Smooth muscle cell (in vitro differentiated cells): ENCODE measurements at regions not wholly inside any gene's neighbourhood (a gene's known extent, or its start where the extent isn't known, plus 50 kb on each side); places are given as distances from the start of the nearest gene placed in this dataset.
A peak's percentile ranks its signal among the peaks of the same experiment; 100 is the strongest.

Experiments
- DNase-seq: peaks from one replicate; lab custom pipeline; 2025; ENCODE audit not compliant: unreplicated experiment; lab: John Stamatoyannopoulos, UW
- H2AFZ ChIP-seq: fragments of 200-600 bp; sonication (generic); 2 replicates; pipeline ENCODE4 v1.6.0; 2016; ENCODE audit warnings: antibody characterized with exemption, low read depth, mild to moderate bottlenecking
- H3F3A ChIP-seq: fragments of 200-600 bp; sonication (generic); 2 replicates; pipeline ENCODE4 v1.6.0; 2017; ENCODE audit warnings: antibody characterized with exemption, low read depth
- H3K27ac ChIP-seq: fragments of 200-600 bp; sonication (generic); 2 replicates; pipeline ENCODE4 v1.5.1; 2016; ENCODE audit warnings: low read depth, mild to moderate bottlenecking
- H3K27me3 ChIP-seq: fragments of 200-600 bp; sonication (generic); 2 replicates; pipeline ENCODE4 v1.6.1; 2016; ENCODE audit warnings: low read depth, mild to moderate bottlenecking
- H3K36me3 ChIP-seq: fragments of 200-600 bp; sonication (generic); 2 replicates; pipeline ENCODE4 v1.5.1; 2016; ENCODE audit warnings: low read depth
- H3K4me1 ChIP-seq: fragments of 200-600 bp; sonication (generic); 2 replicates; pipeline ENCODE4 v1.5.1; 2016; ENCODE audit warnings: low read depth
- H3K4me2 ChIP-seq: fragments of 200-600 bp; sonication (generic); 2 replicates; pipeline ENCODE4 v1.6.0; 2016; ENCODE audit warnings: mild to moderate bottlenecking
- H3K4me3 ChIP-seq: fragments of 200-600 bp; sonication (generic); 2 replicates; pipeline ENCODE4 v1.5.1; 2016; ENCODE audit warnings: mild to moderate bottlenecking
- H3K79me2 ChIP-seq: fragments of 200-600 bp; sonication (generic); 2 replicates; pipeline ENCODE4 v1.6.0; 2016; ENCODE audit warnings: low read depth, mild to moderate bottlenecking
- H3K9ac ChIP-seq: fragments of 200-600 bp; sonication (generic); 2 replicates; pipeline ENCODE4 v1.6.0; 2016; ENCODE audit warnings: low read depth
- H3K9me3 ChIP-seq: fragments of 200-600 bp; sonication (generic); replicated peaks from 2 replicates; pipeline ENCODE4 v1.5.1; 2016; ENCODE audit warnings: low read depth
- H4K20me1 ChIP-seq: fragments of 200-600 bp; sonication (generic); 2 replicates; pipeline ENCODE4 v1.6.0; 2016; ENCODE audit warnings: low read depth
- WGBS: methylation state at CpG from one replicate; pipeline ENCODE4 v1.1.7; 2016; ENCODE audit warnings: low lambda C conversion rate; 5-methylcytosine and 5-hydroxymethylcytosine counted together
- TF ChIP-seq, protein P1 (sequence below): fragments of 200-600 bp; sonication (generic); IDR thresholded peaks from 2 replicates; pipeline ENCODE4 v1.5.1; 2017; ENCODE audit warnings: borderline replicate concordance, mild to moderate bottlenecking, antibody characterized with exemption; ENCODE audit not compliant: insufficient read depth, poor library complexity, severe bottlenecking

DNA sequence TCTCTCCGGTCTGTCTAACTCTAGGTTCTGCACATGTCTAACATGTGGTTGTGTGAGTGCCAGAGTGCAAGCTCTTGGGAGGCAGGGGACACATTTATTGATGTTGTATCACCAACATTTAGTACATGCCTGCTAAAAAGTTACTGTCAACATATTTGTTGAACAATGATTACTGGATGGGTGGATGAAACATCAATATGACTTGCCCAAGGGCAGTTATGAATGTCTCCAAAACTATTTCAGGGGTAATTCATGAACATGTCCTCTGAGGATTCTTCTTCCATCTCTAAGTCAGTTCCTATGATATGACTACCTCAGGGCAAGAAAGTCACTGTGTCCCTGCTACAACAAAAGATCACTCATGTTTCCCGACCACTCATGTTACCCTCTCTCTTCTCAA, 91.3 kb upstream of the STEAP1B start:
- H2AFZ ChIP-seq = no peak overlapping the region
- no peaks in the 10 kb centered on the region for H3K36me3 ChIP-seq
- H3K4me1 ChIP-seq = peaks cover 14% of the 10 kb centered on the region
- TF ChIP-seq, protein P1, sequence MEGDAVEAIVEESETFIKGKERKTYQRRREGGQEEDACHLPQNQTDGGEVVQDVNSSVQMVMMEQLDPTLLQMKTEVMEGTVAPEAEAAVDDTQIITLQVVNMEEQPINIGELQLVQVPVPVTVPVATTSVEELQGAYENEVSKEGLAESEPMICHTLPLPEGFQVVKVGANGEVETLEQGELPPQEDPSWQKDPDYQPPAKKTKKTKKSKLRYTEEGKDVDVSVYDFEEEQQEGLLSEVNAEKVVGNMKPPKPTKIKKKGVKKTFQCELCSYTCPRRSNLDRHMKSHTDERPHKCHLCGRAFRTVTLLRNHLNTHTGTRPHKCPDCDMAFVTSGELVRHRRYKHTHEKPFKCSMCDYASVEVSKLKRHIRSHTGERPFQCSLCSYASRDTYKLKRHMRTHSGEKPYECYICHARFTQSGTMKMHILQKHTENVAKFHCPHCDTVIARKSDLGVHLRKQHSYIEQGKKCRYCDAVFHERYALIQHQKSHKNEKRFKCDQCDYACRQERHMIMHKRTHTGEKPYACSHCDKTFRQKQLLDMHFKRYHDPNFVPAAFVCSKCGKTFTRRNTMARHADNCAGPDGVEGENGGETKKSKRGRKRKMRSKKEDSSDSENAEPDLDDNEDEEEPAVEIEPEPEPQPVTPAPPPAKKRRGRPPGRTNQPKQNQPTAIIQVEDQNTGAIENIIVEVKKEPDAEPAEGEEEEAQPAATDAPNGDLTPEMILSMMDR = no peak
- no peaks in the 10 kb centered on the region for H4K20me1 ChIP-seq
- no peaks in the 10 kb centered on the region for H3K79me2 ChIP-seq
- H3K4me3 ChIP-seq = no peak overlapping the region
- no peak overlapping the region for H3K27ac ChIP-seq
- H3F3A ChIP-seq = peaks cover 7% of the 10 kb centered on the region
- H3K9me3 ChIP-seq = no peaks in the 10 kb centered on the region
- DNase-seq = no peak
- 91% methylated on average over 2 of the region's 2 CpGs for WGBS
- H3K9ac ChIP-seq = no peak overlapping the region
- no peaks in the 10 kb centered on the region for H3K27me3 ChIP-seq
- no peak overlapping the region for H3K4me2 ChIP-seq

DNA sequence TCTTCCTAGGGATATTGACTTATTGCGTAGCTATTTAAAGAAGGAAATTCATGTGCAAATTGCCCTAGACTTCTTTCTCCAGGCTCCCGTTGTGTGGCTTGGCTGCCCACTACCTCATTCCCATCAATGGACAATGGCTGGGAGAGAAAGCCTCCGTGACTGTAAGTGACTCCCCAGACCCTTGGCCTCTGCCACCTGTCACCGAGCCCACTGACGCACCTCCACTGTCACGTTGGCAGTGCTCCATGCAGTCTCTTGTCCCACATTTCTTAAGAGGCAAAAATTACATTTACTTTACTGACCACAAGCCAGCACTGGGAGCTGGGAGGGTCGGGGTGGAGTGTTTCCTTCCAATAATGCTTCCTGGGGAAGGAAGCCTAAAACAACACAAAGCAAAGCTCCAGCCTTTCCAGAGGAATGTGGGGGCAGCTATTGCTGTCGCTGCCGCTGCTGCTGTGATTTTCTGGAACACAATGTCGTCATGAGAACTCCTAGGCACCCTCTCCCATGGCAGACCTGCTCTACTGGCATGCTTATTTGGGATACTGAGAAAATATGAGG, 89.7 kb upstream of the STEAP1B start:
- Histone ChIP-seq H2AFZ (no peak overlapping the region), H3K79me2 (no peaks in the 10 kb centered on the region), H3K36me3 (no peaks in the 10 kb centered on the region), H3K9ac (no peak overlapping the region), H4K20me1 (no peaks in the 10 kb centered on the region), H3K9me3 (no peaks in the 10 kb centered on the region), H3K4me2 (no peak overlapping the region), H3K27me3 (no peaks in the 10 kb centered on the region), H3K4me3 (no peak overlapping the region), H3F3A (peaks cover 7% of the 10 kb centered on the region), H3K4me1 (peaks cover 14% of the 10 kb centered on the region), H3K27ac (no peak overlapping the region)
- WGBS = 65% methylated on average over 10 of the region's 10 CpGs
- TF ChIP-seq, protein P1 = no peak
- DNase-seq = no peak

DNA sequence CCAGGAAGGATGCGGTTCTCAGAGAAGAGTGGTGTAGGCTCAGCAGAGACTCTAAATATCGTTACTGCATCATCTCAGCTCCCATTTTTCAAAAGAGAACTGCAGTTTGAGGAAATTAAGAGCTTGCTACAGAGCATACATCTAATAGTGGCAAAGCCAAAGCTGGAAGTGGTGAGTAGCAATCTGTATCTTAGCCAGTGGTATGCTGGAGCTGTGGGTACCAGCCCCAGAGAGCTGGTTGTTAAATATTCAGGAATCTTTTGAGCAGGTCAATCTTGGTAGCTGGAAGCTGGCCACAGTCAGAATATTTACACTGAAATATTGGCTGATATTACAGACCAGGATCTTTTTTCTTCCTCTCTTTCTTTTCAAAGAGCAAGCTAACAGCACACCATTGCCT, 88.4 kb upstream of the STEAP1B start:
- DNase-seq = no peak
- H3K27me3 ChIP-seq = no peaks in the 10 kb centered on the region
- no peak overlapping the region for H3K4me3 ChIP-seq
- no peak overlapping the region for H2AFZ ChIP-seq
- no peaks in the 10 kb centered on the region for H4K20me1 ChIP-seq
- no peaks in the 10 kb centered on the region for H3K36me3 ChIP-seq
- TF ChIP-seq, protein P1 = no peak
- no peak overlapping the region for H3K4me2 ChIP-seq
- peaks cover 19% of the 10 kb centered on the region for H3K4me1 ChIP-seq
- H3F3A ChIP-seq = peaks cover 9% of the 10 kb centered on the region
- H3K27ac ChIP-seq = no peak overlapping the region
- H3K9ac ChIP-seq = no peak overlapping the region
- H3K9me3 ChIP-seq = no peaks in the 10 kb centered on the region
- 93% methylated on average over 2 of the region's 2 CpGs for WGBS
- no peaks in the 10 kb centered on the region for H3K79me2 ChIP-seq

DNA sequence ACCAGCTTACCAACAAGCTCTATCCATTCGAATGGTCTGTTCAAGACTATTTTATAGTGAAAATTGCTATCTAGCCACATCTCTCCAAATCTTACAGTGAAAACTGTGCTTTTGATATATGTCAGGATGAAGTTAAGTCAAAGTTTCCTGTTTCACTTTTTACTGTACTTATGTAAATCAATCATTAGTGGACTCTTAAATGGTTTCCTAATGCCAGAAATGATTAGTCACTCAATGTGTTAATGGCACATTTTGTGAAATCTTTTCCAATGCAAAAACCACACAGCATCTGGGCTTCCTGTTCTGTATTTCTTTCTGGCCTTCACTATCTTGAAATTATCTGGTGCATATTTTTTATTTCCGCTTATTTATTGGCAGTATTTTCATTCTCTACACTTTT, 87.3 kb upstream of the STEAP1B start:
- no peak overlapping the region for H3K9ac ChIP-seq
- no peaks in the 10 kb centered on the region for H3K27me3 ChIP-seq
- H2AFZ ChIP-seq = no peak overlapping the region
- no peak for DNase-seq
- H4K20me1 ChIP-seq = no peaks in the 10 kb centered on the region
- peaks cover 19% of the 10 kb centered on the region for H3K4me1 ChIP-seq
- H3F3A ChIP-seq = peaks cover 12% of the 10 kb centered on the region
- H3K4me2 ChIP-seq = peak overlapping the region; percentile 54
- no peaks in the 10 kb centered on the region for H3K79me2 ChIP-seq
- WGBS = 49% methylated on average over 2 of the region's 2 CpGs
- H3K36me3 ChIP-seq = no peaks in the 10 kb centered on the region
- no peak overlapping the region for H3K27ac ChIP-seq
- H3K4me3 ChIP-seq = no peak overlapping the region
- TF ChIP-seq, protein P1 = no peak
- no peaks in the 10 kb centered on the region for H3K9me3 ChIP-seq
